Suprapubic skin (tissue), 4 donors: ENCODE measurements at regions not wholly inside any gene's neighbourhood (a gene's known extent, or its start where the extent isn't known, plus 50 kb on each side); places are given as distances from the start of the nearest gene placed in this dataset.

ENCODE experiments used
- DNase-seq, 2 donors: peaks; one replicate each; pipeline ENCODE4 v3.0.0-alpha.2; 2019; ENCODE audit warnings: low spot score in 2 of 2
- H3K27ac ChIP-seq: fragments of 200-600 bp; sonication (generic); one replicate; pipeline ENCODE4 v1.5.1; 2019
- H3K27me3 ChIP-seq: fragments of 200-600 bp; sonication (generic); one replicate; pipeline ENCODE4 v1.5.1; 2019
- H3K36me3 ChIP-seq: fragments of 200-600 bp; sonication (generic); one replicate; pipeline ENCODE4 v1.5.1; 2019
- H3K4me1 ChIP-seq: fragments of 200-600 bp; sonication (generic); one replicate; pipeline ENCODE4 v1.5.1; 2019
- H3K4me3 ChIP-seq: fragments of 200-600 bp; sonication (generic); one replicate; pipeline ENCODE4 v1.5.1; 2019; ENCODE audit warnings: mild to moderate bottlenecking
- H3K9me3 ChIP-seq: fragments of 200-600 bp; sonication (generic); one replicate; pipeline ENCODE4 v1.5.1; 2019
- EP300 ChIP-seq: sonication (generic); formaldehyde crosslinking; IDR thresholded peaks from one replicate; pipeline ENCODE4 v1.6.1; 2017; ENCODE audit warnings: antibody characterized with exemption
- POLR2A ChIP-seq, 2 donors: fragments of 450-650 bp; IDR thresholded peaks; one replicate each; pipeline ENCODE4 v1.6.1; 2017; ENCODE audit warnings: antibody characterized with exemption in 2 of 2, mild to moderate bottlenecking in 2 of 2, moderate library complexity in 2 of 2
- POLR2AphosphoS5 ChIP-seq, 3 donors: sonication (generic); formaldehyde crosslinking; IDR thresholded peaks; one replicate each; pipeline ENCODE4 v1.6.1; 2017; ENCODE audit warnings: antibody characterized with exemption in 3 of 3
- WGBS: methylation state at CpG from one replicate; pipeline ENCODE4 v1.1.5; 2018; 5-methylcytosine and 5-hydroxymethylcytosine counted together
- TF ChIP-seq, protein P1 (sequence below), 2 donors: fragments of 200-600 bp in 1 of 2; fragments of 450-650 bp in 1 of 2; sonication (generic) in 1 of 2; IDR thresholded peaks; one replicate each; pipeline ENCODE4 v1.5.1; 2016 to 2019; ENCODE audit warnings: antibody characterized with exemption in 2 of 2, mild to moderate bottlenecking in 1 of 2, moderate library complexity in 1 of 2

DNA sequence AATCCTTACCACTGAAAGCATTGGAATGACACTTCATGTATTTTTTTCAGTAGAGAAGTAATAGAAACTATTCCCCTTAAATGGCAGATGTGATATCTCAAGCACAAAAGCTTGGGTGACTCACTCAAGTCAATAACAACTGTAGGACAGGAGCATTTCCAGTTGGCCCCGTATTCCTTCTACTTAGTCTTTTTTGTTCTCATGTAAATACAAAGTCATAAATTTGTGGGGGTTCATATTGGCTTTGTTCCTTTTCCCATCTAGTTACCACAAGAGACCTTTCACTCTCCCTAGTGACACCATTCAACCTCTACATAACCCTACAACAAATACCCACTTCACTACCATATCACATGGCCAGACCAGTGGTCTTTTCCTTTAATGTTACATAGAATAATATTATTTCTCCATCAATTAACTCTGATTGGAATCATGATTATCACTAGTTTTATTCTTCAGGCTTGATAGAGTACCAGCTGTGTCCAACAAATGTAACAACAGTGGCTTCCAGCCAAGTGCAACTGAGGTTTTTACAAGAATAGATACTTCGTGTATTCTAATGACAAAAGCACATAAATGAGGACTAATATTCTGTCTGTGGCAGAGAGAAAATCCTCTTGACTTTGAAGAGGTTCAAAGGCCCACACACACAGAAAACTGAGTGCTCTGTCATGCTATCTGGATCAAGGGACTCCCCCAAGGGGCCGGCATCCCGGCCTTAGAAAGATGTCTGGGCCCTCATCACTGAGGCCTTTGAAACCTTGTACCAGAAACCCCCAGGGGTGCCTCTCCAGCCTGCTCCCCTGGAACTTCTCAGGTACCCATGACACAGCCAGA lies 94.0 kb upstream of the THBS1 start:
- H3K9me3 ChIP-seq: no peaks in the 10 kb centered on the region
- no peaks in the 10 kb centered on the region for H3K27me3 ChIP-seq
- H3K4me3 ChIP-seq: no peak overlapping the region
- H3K36me3 ChIP-seq: no peaks in the 10 kb centered on the region
- WGBS: 78% methylated on average over 4 of the region's 4 CpGs
- H3K4me1 ChIP-seq: peaks cover 29% of the 10 kb centered on the region
- no peak overlapping the region for H3K27ac ChIP-seq
- no peak for DNase-seq
- TF ChIP-seq POLR2AphosphoS5 (IDR thresholded peaks at IDR 0.05) (no peak), EP300 (no peak), POLR2A (IDR thresholded peaks at IDR 0.05) (no peak)
- TF ChIP-seq, protein P1, sequence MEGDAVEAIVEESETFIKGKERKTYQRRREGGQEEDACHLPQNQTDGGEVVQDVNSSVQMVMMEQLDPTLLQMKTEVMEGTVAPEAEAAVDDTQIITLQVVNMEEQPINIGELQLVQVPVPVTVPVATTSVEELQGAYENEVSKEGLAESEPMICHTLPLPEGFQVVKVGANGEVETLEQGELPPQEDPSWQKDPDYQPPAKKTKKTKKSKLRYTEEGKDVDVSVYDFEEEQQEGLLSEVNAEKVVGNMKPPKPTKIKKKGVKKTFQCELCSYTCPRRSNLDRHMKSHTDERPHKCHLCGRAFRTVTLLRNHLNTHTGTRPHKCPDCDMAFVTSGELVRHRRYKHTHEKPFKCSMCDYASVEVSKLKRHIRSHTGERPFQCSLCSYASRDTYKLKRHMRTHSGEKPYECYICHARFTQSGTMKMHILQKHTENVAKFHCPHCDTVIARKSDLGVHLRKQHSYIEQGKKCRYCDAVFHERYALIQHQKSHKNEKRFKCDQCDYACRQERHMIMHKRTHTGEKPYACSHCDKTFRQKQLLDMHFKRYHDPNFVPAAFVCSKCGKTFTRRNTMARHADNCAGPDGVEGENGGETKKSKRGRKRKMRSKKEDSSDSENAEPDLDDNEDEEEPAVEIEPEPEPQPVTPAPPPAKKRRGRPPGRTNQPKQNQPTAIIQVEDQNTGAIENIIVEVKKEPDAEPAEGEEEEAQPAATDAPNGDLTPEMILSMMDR (IDR thresholded peaks at IDR 0.05): no peak

DNA sequence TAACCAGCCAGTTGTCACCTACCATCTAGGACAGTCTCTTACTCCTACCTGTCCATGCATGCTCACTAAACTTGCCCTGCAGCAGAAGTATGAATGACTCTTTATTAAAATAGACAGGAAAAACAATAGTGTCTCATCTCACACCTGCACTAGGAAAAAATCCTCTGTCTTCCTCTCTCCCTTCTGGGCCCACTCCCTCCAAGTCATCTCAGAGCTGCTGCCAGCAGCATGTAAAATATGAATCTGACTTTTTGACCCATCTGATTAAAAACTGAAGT lies 93.5 kb upstream of the THBS1 start:
- H3K4me3 ChIP-seq: no peak overlapping the region
- H3K27me3 ChIP-seq: no peaks in the 10 kb centered on the region
- no peak for DNase-seq
- TF ChIP-seq EP300 (no peak), POLR2A (IDR thresholded peaks at IDR 0.05) (no peak), POLR2AphosphoS5 (IDR thresholded peaks at IDR 0.05) (no peak)
- TF ChIP-seq, protein P1 (IDR thresholded peaks at IDR 0.05): no peak
- H3K36me3 ChIP-seq: no peaks in the 10 kb centered on the region
- H3K4me1 ChIP-seq: peaks cover 29% of the 10 kb centered on the region
- H3K27ac ChIP-seq: no peak overlapping the region
- H3K9me3 ChIP-seq: no peaks in the 10 kb centered on the region

DNA sequence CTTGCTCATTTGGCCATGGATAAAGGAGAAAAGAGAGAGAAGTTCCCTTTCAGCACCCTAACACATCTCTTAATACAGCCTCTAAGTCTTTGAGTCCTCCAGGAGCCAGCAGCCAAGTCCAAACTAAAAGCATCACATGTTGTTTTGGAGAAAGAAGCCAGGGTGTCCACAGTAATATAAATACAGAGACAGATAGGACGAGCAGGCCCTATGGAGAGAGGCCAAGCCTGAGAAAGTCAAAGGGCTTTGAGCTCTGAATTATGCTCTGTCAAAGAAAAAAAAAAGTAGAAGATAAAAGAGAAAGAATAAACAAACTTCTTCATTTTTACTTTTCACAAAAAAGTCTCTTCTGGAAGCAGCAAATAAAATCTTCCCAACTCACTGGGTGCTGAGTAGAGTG lies 92.4 kb upstream of the THBS1 start:
- no peak for TF ChIP-seq EP300
- no peak for DNase-seq
- Histone ChIP-seq H3K4me3 (no peak overlapping the region), H3K27ac (no peak overlapping the region), H3K36me3 (no peaks in the 10 kb centered on the region), H3K9me3 (no peaks in the 10 kb centered on the region), H3K27me3 (no peaks in the 10 kb centered on the region), H3K4me1 (peaks cover 29% of the 10 kb centered on the region)
- 58% methylated on average over 1 of the region's 1 CpG for WGBS

DNA sequence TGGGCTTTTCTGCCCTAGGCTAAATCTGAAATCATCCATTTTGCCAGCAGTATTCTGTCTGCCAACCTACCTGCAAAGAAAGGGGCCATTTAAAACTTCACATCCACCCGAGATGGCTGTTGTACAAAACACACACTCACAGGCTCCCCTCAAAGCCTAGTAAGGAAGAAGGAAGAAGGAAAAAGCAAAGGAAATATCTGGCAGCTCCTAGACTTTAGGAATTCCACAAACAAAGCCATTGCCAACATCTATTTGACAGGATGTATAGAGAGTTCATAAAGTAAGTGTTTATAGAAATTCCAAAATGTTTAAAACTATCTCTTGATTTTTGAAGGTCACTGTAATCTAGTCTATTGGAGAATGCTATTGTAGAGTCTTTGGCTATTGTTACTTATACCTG lies 91.9 kb upstream of the THBS1 start:
- no peak for TF ChIP-seq POLR2AphosphoS5 (IDR thresholded peaks at IDR 0.05)
- TF ChIP-seq POLR2A (IDR thresholded peaks at IDR 0.05): no peak
- TF ChIP-seq, protein P1 (IDR thresholded peaks at IDR 0.05): no peak
- no peak for TF ChIP-seq EP300
- no peak overlapping the region for H3K4me3 ChIP-seq
- H3K27me3 ChIP-seq: no peaks in the 10 kb centered on the region
- H3K36me3 ChIP-seq: no peaks in the 10 kb centered on the region
- WGBS: 59% methylated on average over 1 of the region's 1 CpG
- no peak for DNase-seq
- H3K4me1 ChIP-seq: peaks cover 29% of the 10 kb centered on the region
- no peaks in the 10 kb centered on the region for H3K9me3 ChIP-seq
- H3K27ac ChIP-seq: no peak overlapping the region

DNA sequence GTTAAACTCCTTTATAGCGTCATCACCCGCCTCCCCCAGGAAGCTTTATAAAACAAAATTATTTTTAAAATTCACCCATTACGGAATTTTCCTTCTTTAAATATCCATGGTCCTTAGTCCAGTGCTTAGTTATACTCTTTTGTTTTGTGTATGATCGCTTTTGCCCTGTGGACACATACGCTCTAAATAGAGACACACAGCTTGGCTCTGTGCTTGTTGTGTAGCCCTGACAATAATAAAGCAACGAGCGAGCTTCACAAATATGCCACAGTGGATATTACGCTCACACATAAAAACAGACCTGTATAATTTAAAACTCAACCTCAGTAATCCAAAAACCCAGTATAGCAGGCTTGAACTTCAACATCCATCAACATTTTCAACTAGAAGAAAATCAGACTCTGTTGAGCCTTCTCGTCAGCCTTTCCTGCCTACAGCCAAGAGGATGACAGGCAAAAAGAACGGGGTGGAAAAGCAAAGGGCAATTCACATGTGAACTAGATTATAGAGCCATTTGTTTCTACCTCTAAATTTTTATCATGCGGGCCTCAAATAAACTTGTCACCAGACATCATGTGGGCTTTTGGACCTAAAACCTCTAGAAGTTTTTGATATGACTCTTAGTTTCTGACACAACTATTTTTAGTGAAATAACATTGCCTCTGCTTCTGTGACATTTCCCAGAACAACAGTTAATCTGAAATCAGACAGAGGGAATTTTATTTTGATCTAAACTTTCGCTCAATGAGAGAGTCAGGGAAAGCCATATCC lies 89.6 kb upstream of the THBS1 start:
- Histone ChIP-seq H3K4me1 (peaks cover 35% of the 10 kb centered on the region), H3K27ac (no peak overlapping the region), H3K9me3 (no peaks in the 10 kb centered on the region), H3K36me3 (no peaks in the 10 kb centered on the region), H3K4me3 (no peak overlapping the region), H3K27me3 (no peaks in the 10 kb centered on the region)
- TF ChIP-seq, protein P1 (IDR thresholded peaks at IDR 0.05): no peak
- TF ChIP-seq POLR2AphosphoS5 (IDR thresholded peaks at IDR 0.05): no peak
- TF ChIP-seq POLR2A (IDR thresholded peaks at IDR 0.05): no peak
- no peak for TF ChIP-seq EP300
- DNase-seq: no peak
- WGBS: 91% methylated on average over 12 of the region's 12 CpGs
